SH-SY5Y (cell line): ENCODE measurements at regions not wholly inside any gene's neighbourhood (a gene's known extent, or its start where the extent isn't known, plus 50 kb on each side); places are given as distances from the start of the nearest gene placed in this dataset.

Source experiments
- GATA2 ChIP-seq: IDR thresholded peaks from 2 replicates; pipeline ENCODE4 v1.6.1; 2011; ENCODE audit warnings: mild to moderate bottlenecking, low read depth, low read length
- GATA3 ChIP-seq: IDR thresholded peaks from 2 replicates; pipeline ENCODE4 v1.6.1; 2011; ENCODE audit warnings: low read depth, mild to moderate bottlenecking, low read length, moderate library complexity

DNA sequence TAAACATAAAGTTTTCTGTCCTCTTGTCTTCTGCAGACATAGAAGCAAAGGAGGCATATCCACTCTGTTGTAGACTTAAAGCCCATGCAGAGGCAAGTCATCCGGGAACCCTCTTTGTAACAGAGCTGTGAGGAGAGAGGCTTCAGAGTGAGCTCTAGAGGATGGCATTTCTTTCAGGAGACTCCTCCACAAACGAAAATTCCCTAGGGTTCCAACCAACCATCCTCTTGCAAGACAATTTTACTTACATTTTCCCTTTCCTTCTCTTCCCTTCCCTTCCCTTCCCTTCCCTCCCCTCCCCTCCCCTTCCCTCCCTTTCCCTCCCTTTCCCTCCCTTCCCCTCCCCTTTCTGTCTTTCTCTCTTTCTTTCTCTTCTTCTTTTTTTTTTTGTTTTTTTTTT is 446.3 kb upstream of the MAP2 start:
- TF ChIP-seq GATA3: no peak
- TF ChIP-seq GATA2: no peak
